HG02642 (cell line): ENCODE measurements at regions not wholly inside any gene's neighbourhood (a gene's known extent, or its start where the extent isn't known, plus 50 kb on each side); places are given as distances from the start of the nearest gene placed in this dataset.
"Not testable (repeated sequence)": the region's sequence is repeated elsewhere in the genome, so short reads cannot be mapped to it uniquely, and the experiment has no call there.

Experiments used
- ATAC-seq: cut with Tn5 transposase; IDR thresholded peaks from one replicate; pipeline ENCODE4 v1.9.1; 2021; ENCODE audit warnings: mild to moderate bottlenecking; ENCODE audit not compliant: unreplicated experiment, poor library complexity

DNA sequence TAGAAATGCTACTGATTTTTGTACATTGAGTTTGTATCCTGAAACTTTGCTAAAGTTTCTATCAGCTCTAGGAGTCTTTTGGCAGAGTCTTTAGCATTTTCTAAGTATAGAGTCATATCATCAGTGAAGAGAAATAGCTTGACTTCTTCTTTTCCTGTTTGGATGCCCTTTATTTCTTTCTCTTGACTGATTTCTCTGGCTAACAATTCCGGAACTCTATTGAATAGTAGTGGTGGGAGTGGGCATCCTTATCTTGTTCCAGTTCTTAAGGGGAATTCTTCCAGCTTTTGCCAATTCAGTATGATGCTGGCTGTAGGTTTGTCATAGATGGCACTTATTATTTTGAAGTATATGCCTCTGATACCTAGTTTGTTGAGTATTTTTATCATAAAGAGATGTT lies 197.7 kb downstream of the AASDHPPT start:
- no peak for ATAC-seq

DNA sequence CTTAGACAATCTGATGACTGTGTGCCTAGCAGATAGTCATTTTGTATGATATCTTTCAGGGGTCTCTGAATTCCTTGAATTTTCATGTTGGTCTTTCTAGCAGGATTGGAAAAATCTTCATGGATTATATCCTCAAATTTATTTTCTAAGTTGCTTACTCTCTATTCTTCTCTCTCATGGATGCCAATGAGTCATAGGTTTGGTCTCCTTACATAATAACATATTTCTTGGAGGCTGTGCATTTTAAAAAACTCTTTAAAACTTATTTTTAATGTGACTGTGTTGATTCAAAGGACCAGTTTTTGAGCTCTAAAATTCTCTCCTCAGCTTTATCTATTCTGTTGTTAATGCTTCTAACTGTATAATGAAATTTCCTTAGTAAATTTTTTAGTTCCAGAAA lies 198.7 kb downstream of the AASDHPPT start:
- ATAC-seq, result no peak

GRCh38 chr11:106276859-106277436 lies 199.5 kb downstream of the AASDHPPT start:
- ATAC-seq, result no peak

DNA sequence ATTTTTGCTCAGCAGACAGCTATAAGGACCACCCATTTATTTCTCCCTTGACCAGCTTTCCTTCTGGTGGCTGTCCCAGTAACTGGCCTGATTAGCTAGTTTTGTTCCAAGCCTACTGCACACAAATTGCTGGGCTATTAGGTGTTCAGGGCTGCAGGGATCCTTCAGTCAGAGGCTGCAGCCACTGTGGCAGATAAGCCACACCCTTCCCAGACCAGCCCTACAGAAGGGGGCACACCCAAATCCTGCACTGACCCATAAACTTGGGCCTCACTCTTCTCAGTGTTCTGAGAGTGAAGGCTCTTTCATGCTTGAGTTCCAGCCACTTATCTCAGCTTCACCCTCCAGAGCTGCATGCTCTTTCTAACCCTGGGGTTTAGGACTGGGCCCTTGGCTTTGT lies 200.0 kb downstream of the AASDHPPT start:
- ATAC-seq, result no peak

GRCh38 chr11:106278391-106278790 lies 200.9 kb downstream of the AASDHPPT start:
- ATAC-seq, result no peak

DNA sequence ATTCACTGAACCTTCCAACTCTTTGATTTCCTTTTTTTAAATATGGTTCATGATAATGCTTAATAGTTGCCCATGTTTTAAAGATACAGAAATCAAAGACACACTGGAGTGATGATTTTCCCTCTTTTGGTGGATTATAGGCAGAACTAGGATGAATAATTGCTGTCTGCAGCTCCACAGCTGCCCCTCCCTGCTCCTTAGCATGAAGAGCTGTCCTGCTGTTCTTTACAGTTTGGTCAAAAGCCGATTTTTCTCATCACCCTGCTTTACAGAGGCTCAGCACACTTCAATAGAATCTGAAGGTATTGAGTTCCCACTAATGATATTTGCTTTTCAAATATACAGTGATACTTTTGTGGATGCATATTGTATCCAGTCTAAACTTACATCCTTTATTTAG lies 202.6 kb downstream of the AASDHPPT start:
- no peak for ATAC-seq

- ATAC-seq, result no peak
Measured at GRCh38 chr11:106281455-106282173, 204.2 kb downstream of the AASDHPPT start.

- ATAC-seq, result no peak
Measured at GRCh38 chr11:106286881-106287504, 209.5 kb downstream of the AASDHPPT start.

GRCh38 chr11:106288057-106288456 lies 210.6 kb downstream of the AASDHPPT start:
- ATAC-seq, result no peak

DNA sequence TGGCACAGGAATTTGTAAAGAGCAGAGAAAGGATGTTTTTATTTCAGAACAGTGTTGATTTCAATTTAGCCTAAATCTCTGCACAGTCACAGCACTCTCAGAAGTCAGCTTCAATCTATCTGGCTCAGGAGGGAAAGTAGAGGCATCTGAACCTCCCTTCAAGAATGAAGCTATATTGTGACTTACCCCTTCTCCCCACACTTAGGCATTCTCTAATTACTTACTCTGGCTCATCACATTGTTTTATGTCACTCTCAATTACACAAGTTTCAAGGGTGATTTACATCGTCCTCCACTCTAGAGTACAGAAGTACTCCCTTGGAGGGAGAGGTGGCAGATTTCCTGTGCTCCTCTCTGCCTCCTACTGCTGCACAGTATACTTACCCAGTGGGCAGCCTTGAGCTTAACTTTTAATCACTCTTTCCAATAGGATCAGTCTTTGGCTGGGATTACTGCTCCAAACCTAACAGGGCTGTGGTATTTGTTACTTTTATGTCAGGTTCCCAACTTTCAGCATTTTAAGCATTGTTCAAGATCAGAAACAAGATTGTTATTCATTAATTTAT lies 211.4 kb downstream of the AASDHPPT start:
- ATAC-seq, result no peak

- ATAC-seq, result no peak
Measured at GRCh38 chr11:106292526-106292925, 215.1 kb downstream of the AASDHPPT start.

DNA sequence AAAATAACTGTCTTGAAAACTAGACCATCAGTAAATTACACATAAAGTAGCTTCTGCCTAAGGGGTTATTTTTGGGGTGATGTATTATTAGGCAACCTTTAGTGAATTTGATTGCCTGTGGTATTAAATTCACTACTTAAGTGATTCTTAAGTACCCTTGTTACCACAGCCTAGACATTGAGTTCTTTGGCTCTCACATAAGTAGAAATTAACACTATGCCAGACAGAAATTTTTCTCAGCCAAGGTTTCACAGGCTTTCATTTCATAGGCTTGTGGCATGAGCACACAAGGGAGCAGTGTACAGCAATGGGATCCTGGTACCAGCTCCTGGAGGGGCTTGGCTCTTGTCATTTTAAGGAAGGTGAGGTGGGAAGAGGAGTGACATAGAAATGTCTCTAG lies 218.5 kb downstream of the AASDHPPT start:
- no peak for ATAC-seq

GRCh38 chr11:106302416-106302815 lies 225.0 kb downstream of the AASDHPPT start:
- no peak for ATAC-seq

- ATAC-seq, result no peak
Measured at GRCh38 chr11:106304274-106304673, 226.8 kb downstream of the AASDHPPT start.

GRCh38 chr11:106305458-106305857 lies 228.0 kb downstream of the AASDHPPT start:
- ATAC-seq, result no peak

GRCh38 chr11:106306942-106307341 lies 229.5 kb downstream of the AASDHPPT start:
- ATAC-seq, result no peak

GRCh38 chr11:106309070-106309684 lies 231.7 kb downstream of the AASDHPPT start:
- no peak for ATAC-seq

- no peak for ATAC-seq
Measured at GRCh38 chr11:106311531-106312230, 234.2 kb downstream of the AASDHPPT start.

GRCh38 chr11:106317208-106317773 lies 239.8 kb downstream of the AASDHPPT start:
- not testable (repeated sequence) for ATAC-seq

DNA sequence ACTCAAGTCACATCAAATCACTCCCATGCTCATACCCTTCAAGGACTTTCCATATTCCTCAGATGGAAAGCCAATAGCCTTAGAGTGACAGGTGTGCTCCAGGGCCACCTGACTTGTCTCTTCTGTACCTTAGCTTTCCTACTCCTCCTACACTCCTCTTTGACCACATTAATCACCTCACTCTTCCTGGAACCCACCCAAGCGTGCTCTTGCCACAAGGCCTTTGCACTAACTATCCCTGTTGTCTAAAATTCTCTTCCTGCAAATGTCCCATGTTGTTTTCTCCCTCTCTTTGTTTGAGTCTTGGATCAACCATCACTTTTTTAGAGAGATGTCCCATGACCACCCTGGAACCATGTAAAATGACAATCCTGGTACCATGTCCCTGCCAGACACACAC lies 244.1 kb downstream of the AASDHPPT start:
- no peak for ATAC-seq
